ENCODE measurements at regions not wholly inside any gene's neighbourhood (a gene's known extent, or its start where the extent isn't known, plus 50 kb on each side); places are given as distances from the start of the nearest gene placed in this dataset.
"Not testable (repeated sequence)": the region's sequence is repeated elsewhere in the genome, so short reads cannot be mapped to it uniquely, and the experiment has no call there.

- POLR2A ChIA-PET = no interaction called here
These were observed 306.6 kb downstream of the DTHD1 start for GRCh38 chr4:36587909-36588472.

GRCh38 chr4:36590343-36590742, 308.9 kb downstream of the DTHD1 start:
- no peak for DNase-seq (ENCODE audit: low read depth)
- Histone ChIP-seq H3K4me3 (ENCODE audit: low read depth, low read length) (no peak overlapping the region), H3K36me3 (ENCODE audit: control insufficient read depth, insufficient read depth, low read length) (no peaks in the 10 kb centered on the region), H3K27me3 (ENCODE audit: control insufficient read depth, insufficient read depth, low read length) (no peaks in the 10 kb centered on the region)
- ChIA-PET CTCF (no interaction called here), POLR2A (no interaction called here)
- no peak for TF ChIP-seq CTCF (IDR thresholded peaks at IDR 0.05; ENCODE audit: insufficient read depth, low read depth, low read length)

More at GRCh38 chr4:36587909-36588472, 306.6 kb downstream of the DTHD1 start:
- Histone ChIP-seq H3K36me3 (ENCODE audit: control insufficient read depth, insufficient read depth, low read length) (no peaks in the 10 kb centered on the region), H3K4me3 (ENCODE audit: low read depth, low read length) (no peak overlapping the region), H3K27me3 (ENCODE audit: control insufficient read depth, insufficient read depth, low read length) (no peaks in the 10 kb centered on the region)
- CTCF ChIA-PET = no interaction called here
- DNase-seq (ENCODE audit: low read depth) = no peak
- no peak for TF ChIP-seq CTCF (IDR thresholded peaks at IDR 0.05; ENCODE audit: insufficient read depth, low read depth, low read length)

- POLR2A ChIA-PET = no interaction called here
- no peaks in the 10 kb centered on the region for H3K27me3 ChIP-seq (ENCODE audit: control insufficient read depth, insufficient read depth, low read length)
- H3K4me3 ChIP-seq (ENCODE audit: low read depth, low read length) = no peak overlapping the region
- CTCF ChIA-PET = no interaction called here
- H3K36me3 ChIP-seq (ENCODE audit: control insufficient read depth, insufficient read depth, low read length) = no peaks in the 10 kb centered on the region
- TF ChIP-seq CTCF (IDR thresholded peaks at IDR 0.05; ENCODE audit: insufficient read depth, low read depth, low read length) = no peak
- no peak for DNase-seq (ENCODE audit: low read depth)
These were observed 320.6 kb downstream of the DTHD1 start for GRCh38 chr4:36601864-36602495.

GRCh38 chr4:36609661-36610060, 328.2 kb downstream of the DTHD1 start:
- H3K36me3 ChIP-seq (ENCODE audit: control insufficient read depth, insufficient read depth, low read length) = no peaks in the 10 kb centered on the region
- TF ChIP-seq CTCF (IDR thresholded peaks at IDR 0.05; ENCODE audit: insufficient read depth, low read depth, low read length) = no peak
- POLR2A ChIA-PET = no interaction called here
- no peaks in the 10 kb centered on the region for H3K27me3 ChIP-seq (ENCODE audit: control insufficient read depth, insufficient read depth, low read length)
- H3K4me3 ChIP-seq (ENCODE audit: low read depth, low read length) = no peak overlapping the region
- CTCF ChIA-PET = no interaction called here
- DNase-seq (ENCODE audit: low read depth) = no peak

GRCh38 chr4:36610628-36611027, 329.2 kb downstream of the DTHD1 start:
- CTCF ChIA-PET = no interaction called here
- DNase-seq (ENCODE audit: low read depth) = no peak
- Histone ChIP-seq H3K4me3 (ENCODE audit: low read depth, low read length) (no peak overlapping the region), H3K36me3 (ENCODE audit: control insufficient read depth, insufficient read depth, low read length) (no peaks in the 10 kb centered on the region), H3K27me3 (ENCODE audit: control insufficient read depth, insufficient read depth, low read length) (no peaks in the 10 kb centered on the region)
- no peak for TF ChIP-seq CTCF (IDR thresholded peaks at IDR 0.05; ENCODE audit: insufficient read depth, low read depth, low read length)
- POLR2A ChIA-PET = no interaction called here

- POLR2A ChIA-PET; H3K4me3 ChIP-seq (ENCODE audit: low read depth, low read length); CTCF ChIA-PET; H3K27me3 ChIP-seq (ENCODE audit: control insufficient read depth, insufficient read depth, low read length); DNase-seq (ENCODE audit: low read depth); H3K36me3 ChIP-seq (ENCODE audit: control insufficient read depth, insufficient read depth, low read length): not testable (repeated sequence)
These were observed 331.7 kb downstream of the DTHD1 start for GRCh38 chr4:36613142-36613541.

Data from BJ (cell line).